Tibial nerve (tissue), 4 donors: ENCODE measurements at regions not wholly inside any gene's neighbourhood (a gene's known extent, or its start where the extent isn't known, plus 50 kb on each side); places are given as distances from the start of the nearest gene placed in this dataset.
"Not testable (repeated sequence)": the region's sequence is repeated elsewhere in the genome, so short reads cannot be mapped to it uniquely, and the experiment has no call there.

Experiments used
- CTCF ChIP-seq, 5 experiments: fragments of 200-600 bp in 3 of 5; fragments of 450-650 bp in 2 of 5; sonication (generic) in 3 of 5; IDR thresholded peaks; one replicate each; pipeline ENCODE4 v1.5.1; 2016 to 2019; ENCODE audit warnings: antibody characterized with exemption in 5 of 5, mild to moderate bottlenecking in 3 of 5, moderate library complexity in 2 of 5
- EP300 ChIP-seq, 2 donors: sonication (generic); formaldehyde crosslinking; IDR thresholded peaks; one replicate each; pipeline ENCODE4 v1.6.1; 2017; ENCODE audit warnings: antibody characterized with exemption in 2 of 2, mild to moderate bottlenecking in 1 of 2

DNA sequence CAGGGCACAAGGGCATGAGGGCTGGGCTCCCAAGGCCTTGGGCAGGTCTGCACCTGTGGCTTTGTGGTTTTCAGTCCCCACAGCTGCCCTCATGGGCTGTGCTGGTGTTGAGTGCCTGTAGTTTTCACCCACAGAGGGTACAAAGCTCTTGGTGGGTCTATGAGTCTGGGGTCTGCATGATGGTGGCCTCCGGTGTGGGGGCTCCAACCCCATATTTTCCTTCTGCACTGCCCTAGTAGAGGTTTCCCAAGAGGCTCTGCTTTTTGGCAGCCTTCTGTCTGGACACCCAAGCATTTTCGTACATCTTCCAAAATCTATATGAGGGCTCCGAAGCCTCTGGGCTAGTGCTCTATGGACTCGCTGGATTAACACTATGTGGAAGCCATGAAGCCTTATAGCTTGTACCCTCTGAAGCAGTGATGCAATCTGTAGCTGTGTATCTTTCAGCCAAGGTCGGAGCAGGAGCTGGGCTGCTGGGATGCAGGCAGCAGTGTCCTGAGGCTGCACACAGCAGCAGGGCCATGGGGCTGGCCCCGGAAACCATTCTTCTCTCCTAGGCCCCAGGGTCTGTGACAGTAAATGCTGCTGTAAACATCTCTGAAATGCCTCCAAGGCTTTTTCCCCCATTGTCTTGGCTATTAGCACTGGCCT lies 240.3 kb downstream of the CWH43 start:
- not testable (repeated sequence) for TF ChIP-seq CTCF, EP300 (IDR thresholded peaks at IDR 0.05)
